ENCODE measurements at regions not wholly inside any gene's neighbourhood (a gene's known extent, or its start where the extent isn't known, plus 50 kb on each side); places are given as distances from the start of the nearest gene placed in this dataset.

- no peak overlapping the region for H3K9ac ChIP-seq (ENCODE audit: low read depth, low read length)
- no peaks in the 10 kb centered on the region for H3K4me1 ChIP-seq (ENCODE audit: control insufficient read depth, insufficient read depth, low read length)
- no peaks in the 10 kb centered on the region for H3K36me3 ChIP-seq (ENCODE audit: insufficient read depth, low read length)
- H3K4me3 ChIP-seq (ENCODE audit: low read length): no peak overlapping the region
- no peaks in the 10 kb centered on the region for H3K27me3 ChIP-seq (ENCODE audit: control insufficient read depth, insufficient read depth, low read length)
- H3K9me3 ChIP-seq (replicated peaks; ENCODE audit: low read length): no peaks in the 10 kb centered on the region
- H3K4me2 ChIP-seq (ENCODE audit: low read length): no peak overlapping the region
Measured at GRCh38 chr14:53437858-53438257, 284.7 kb upstream of the DDHD1 start.

- H3K4me1 ChIP-seq (ENCODE audit: control insufficient read depth, insufficient read depth, low read length): peaks cover 5% of the 10 kb centered on the region
- no peak overlapping the region for H3K4me2 ChIP-seq (ENCODE audit: low read length)
- H3K4me3 ChIP-seq (ENCODE audit: low read length): no peak overlapping the region
- H3K9me3 ChIP-seq (replicated peaks; ENCODE audit: low read length): no peaks in the 10 kb centered on the region
- no peaks in the 10 kb centered on the region for H3K27me3 ChIP-seq (ENCODE audit: control insufficient read depth, insufficient read depth, low read length)
- H3K36me3 ChIP-seq (ENCODE audit: insufficient read depth, low read length): no peaks in the 10 kb centered on the region
- no peak overlapping the region for H3K9ac ChIP-seq (ENCODE audit: low read depth, low read length)
Measured at GRCh38 chr14:53432378-53432802, 279.3 kb upstream of the DDHD1 start.

GRCh38 chr14:53430870-53431269, 277.7 kb upstream of the DDHD1 start:
- H3K27me3 ChIP-seq (ENCODE audit: control insufficient read depth, insufficient read depth, low read length): no peaks in the 10 kb centered on the region
- H3K4me3 ChIP-seq (ENCODE audit: low read length): no peak overlapping the region
- H3K9me3 ChIP-seq (replicated peaks; ENCODE audit: low read length): no peaks in the 10 kb centered on the region
- no peak overlapping the region for H3K9ac ChIP-seq (ENCODE audit: low read depth, low read length)
- peaks cover 5% of the 10 kb centered on the region for H3K4me1 ChIP-seq (ENCODE audit: control insufficient read depth, insufficient read depth, low read length)
- no peak overlapping the region for H3K4me2 ChIP-seq (ENCODE audit: low read length)
- H3K36me3 ChIP-seq (ENCODE audit: insufficient read depth, low read length): no peaks in the 10 kb centered on the region

GRCh38 chr14:53412819-53413675, 259.9 kb upstream of the DDHD1 start:
- Histone ChIP-seq H3K4me1 (ENCODE audit: control insufficient read depth, insufficient read depth, low read length) (peaks cover 27% of the 10 kb centered on the region), H3K36me3 (ENCODE audit: insufficient read depth, low read length) (no peaks in the 10 kb centered on the region), H3K9me3 (replicated peaks; ENCODE audit: low read length) (no peaks in the 10 kb centered on the region), H3K9ac (ENCODE audit: low read depth, low read length) (no peak overlapping the region), H3K4me2 (ENCODE audit: low read length) (no peak overlapping the region), H3K27me3 (ENCODE audit: control insufficient read depth, insufficient read depth, low read length) (no peaks in the 10 kb centered on the region), H3K4me3 (ENCODE audit: low read length) (no peak overlapping the region)

- Histone ChIP-seq H3K4me3 (ENCODE audit: low read length) (no peak overlapping the region), H3K36me3 (ENCODE audit: insufficient read depth, low read length) (no peaks in the 10 kb centered on the region), H3K4me1 (ENCODE audit: control insufficient read depth, insufficient read depth, low read length) (peaks cover 30% of the 10 kb centered on the region), H3K4me2 (ENCODE audit: low read length) (peak overlapping the region; percentile 1), H3K27me3 (ENCODE audit: control insufficient read depth, insufficient read depth, low read length) (no peaks in the 10 kb centered on the region), H3K9me3 (replicated peaks; ENCODE audit: low read length) (no peaks in the 10 kb centered on the region), H3K9ac (ENCODE audit: low read depth, low read length) (no peak overlapping the region)
Measured at GRCh38 chr14:53411125-53411524, 258.0 kb upstream of the DDHD1 start.

GRCh38 chr14:53409969-53410368, 256.8 kb upstream of the DDHD1 start:
- Histone ChIP-seq H3K4me2 (ENCODE audit: low read length) (peak overlapping the region; percentile 27), H3K36me3 (ENCODE audit: insufficient read depth, low read length) (no peaks in the 10 kb centered on the region), H3K9me3 (replicated peaks; ENCODE audit: low read length) (no peaks in the 10 kb centered on the region), H3K27me3 (ENCODE audit: control insufficient read depth, insufficient read depth, low read length) (no peaks in the 10 kb centered on the region), H3K4me3 (ENCODE audit: low read length) (no peak overlapping the region), H3K4me1 (ENCODE audit: control insufficient read depth, insufficient read depth, low read length) (peaks cover 30% of the 10 kb centered on the region), H3K9ac (ENCODE audit: low read depth, low read length) (peak overlapping the region; percentile 39)

- no peaks in the 10 kb centered on the region for H3K36me3 ChIP-seq (ENCODE audit: insufficient read depth, low read length)
- no peak overlapping the region for H3K4me2 ChIP-seq (ENCODE audit: low read length)
- H3K4me3 ChIP-seq (ENCODE audit: low read length): no peak overlapping the region
- no peaks in the 10 kb centered on the region for H3K9me3 ChIP-seq (replicated peaks; ENCODE audit: low read length)
- no peak overlapping the region for H3K9ac ChIP-seq (ENCODE audit: low read depth, low read length)
- H3K4me1 ChIP-seq (ENCODE audit: control insufficient read depth, insufficient read depth, low read length): peaks cover 30% of the 10 kb centered on the region
- no peaks in the 10 kb centered on the region for H3K27me3 ChIP-seq (ENCODE audit: control insufficient read depth, insufficient read depth, low read length)
Measured at GRCh38 chr14:53409289-53409688, 256.2 kb upstream of the DDHD1 start.

GRCh38 chr14:53408175-53408879, 255.2 kb upstream of the DDHD1 start:
- Histone ChIP-seq H3K9ac (ENCODE audit: low read depth, low read length) (no peak overlapping the region), H3K4me1 (ENCODE audit: control insufficient read depth, insufficient read depth, low read length) (peaks cover 30% of the 10 kb centered on the region), H3K4me3 (ENCODE audit: low read length) (no peak overlapping the region)

GRCh38 chr14:53406519-53406918, 253.4 kb upstream of the DDHD1 start:
- Histone ChIP-seq H3K9me3 (replicated peaks; ENCODE audit: low read length) (no peaks in the 10 kb centered on the region), H3K36me3 (ENCODE audit: insufficient read depth, low read length) (no peaks in the 10 kb centered on the region), H3K4me3 (ENCODE audit: low read length) (no peak overlapping the region), H3K4me1 (ENCODE audit: control insufficient read depth, insufficient read depth, low read length) (peaks cover 28% of the 10 kb centered on the region), H3K4me2 (ENCODE audit: low read length) (no peak overlapping the region), H3K9ac (ENCODE audit: low read depth, low read length) (no peak overlapping the region), H3K27me3 (ENCODE audit: control insufficient read depth, insufficient read depth, low read length) (no peaks in the 10 kb centered on the region)

More at GRCh38 chr14:53408175-53408879, 255.2 kb upstream of the DDHD1 start:
- Histone ChIP-seq H3K4me2 (ENCODE audit: low read length) (no peak overlapping the region), H3K36me3 (ENCODE audit: insufficient read depth, low read length) (no peaks in the 10 kb centered on the region), H3K27me3 (ENCODE audit: control insufficient read depth, insufficient read depth, low read length) (no peaks in the 10 kb centered on the region), H3K9me3 (replicated peaks; ENCODE audit: low read length) (no peaks in the 10 kb centered on the region)

GRCh38 chr14:53401646-53402045, 248.5 kb upstream of the DDHD1 start:
- Histone ChIP-seq H3K9me3 (replicated peaks; ENCODE audit: low read length) (no peaks in the 10 kb centered on the region), H3K36me3 (ENCODE audit: insufficient read depth, low read length) (no peaks in the 10 kb centered on the region), H3K4me1 (ENCODE audit: control insufficient read depth, insufficient read depth, low read length) (no peaks in the 10 kb centered on the region), H3K27me3 (ENCODE audit: control insufficient read depth, insufficient read depth, low read length) (no peaks in the 10 kb centered on the region), H3K4me3 (ENCODE audit: low read length) (no peak overlapping the region), H3K4me2 (ENCODE audit: low read length) (no peak overlapping the region), H3K9ac (ENCODE audit: low read depth, low read length) (no peak overlapping the region)

GRCh38 chr14:53399057-53399456, 245.9 kb upstream of the DDHD1 start:
- Histone ChIP-seq H3K4me3 (ENCODE audit: low read length) (no peak overlapping the region), H3K36me3 (ENCODE audit: insufficient read depth, low read length) (no peaks in the 10 kb centered on the region), H3K9ac (ENCODE audit: low read depth, low read length) (no peak overlapping the region), H3K27me3 (ENCODE audit: control insufficient read depth, insufficient read depth, low read length) (no peaks in the 10 kb centered on the region), H3K4me2 (ENCODE audit: low read length) (no peak overlapping the region), H3K9me3 (replicated peaks; ENCODE audit: low read length) (no peaks in the 10 kb centered on the region), H3K4me1 (ENCODE audit: control insufficient read depth, insufficient read depth, low read length) (no peaks in the 10 kb centered on the region)

All from skeletal muscle satellite cell (primary cell).